ENCODE measurements at regions not wholly inside any gene's neighbourhood (a gene's known extent, or its start where the extent isn't known, plus 50 kb on each side); places are given as distances from the start of the nearest gene placed in this dataset.
A peak's percentile ranks its signal among the peaks of the same experiment; 100 is the strongest.
"Not testable (repeated sequence)": the region's sequence is repeated elsewhere in the genome, so short reads cannot be mapped to it uniquely, and the experiment has no call there.

GRCh38 chr1:196160066-196160795 lies 448.0 kb downstream of the KCNT2 start:
- DNase-seq, result no peak

GRCh38 chr1:196155586-196155985 lies 452.7 kb downstream of the KCNT2 start:
- no peak for DNase-seq

- DNase-seq, result no peak
Measured at GRCh38 chr1:196152975-196153374, 455.3 kb downstream of the KCNT2 start.

GRCh38 chr1:196152086-196152485 lies 456.2 kb downstream of the KCNT2 start:
- DNase-seq, result no peak

- DNase-seq, result peak; percentile 11
Measured at GRCh38 chr1:196148367-196148970, 459.8 kb downstream of the KCNT2 start.

GRCh38 chr1:196147530-196147929 lies 460.7 kb downstream of the KCNT2 start:
- no peak for DNase-seq

- DNase-seq, result not testable (repeated sequence)
Measured at GRCh38 chr1:196145151-196145550, 463.1 kb downstream of the KCNT2 start.

GRCh38 chr1:196144588-196144987 lies 463.7 kb downstream of the KCNT2 start:
- DNase-seq, result no peak

- DNase-seq, result peak; percentile 7
Measured at GRCh38 chr1:196143602-196144342, 464.5 kb downstream of the KCNT2 start.

- no peak for DNase-seq
Measured at GRCh38 chr1:196142111-196142640, 466.1 kb downstream of the KCNT2 start.

GRCh38 chr1:196136396-196136795 lies 471.8 kb downstream of the KCNT2 start:
- DNase-seq, result no peak

GRCh38 chr1:196131691-196132090 lies 476.5 kb downstream of the KCNT2 start:
- DNase-seq, result no peak

GRCh38 chr1:196128835-196129234 lies 479.4 kb downstream of the KCNT2 start:
- no peak for DNase-seq

- no peak for DNase-seq
Measured at GRCh38 chr1:196121181-196121580, 487.1 kb downstream of the KCNT2 start.

GRCh38 chr1:196115646-196116045 lies 492.6 kb downstream of the KCNT2 start:
- no peak for DNase-seq

GRCh38 chr1:196114193-196114592 lies 494.0 kb downstream of the KCNT2 start:
- no peak for DNase-seq

- DNase-seq, result not testable (repeated sequence)
Measured at GRCh38 chr1:196108990-196109389, 499.2 kb downstream of the KCNT2 start.

- DNase-seq, result no peak
Measured at GRCh38 chr1:196105901-196106300, 502.3 kb downstream of the KCNT2 start.

- no peak for DNase-seq
Measured at GRCh38 chr1:196102826-196103225, 505.4 kb downstream of the KCNT2 start.

GRCh38 chr1:196098000-196098399 lies 510.2 kb downstream of the KCNT2 start:
- no peak for DNase-seq

- no peak for DNase-seq
Measured at GRCh38 chr1:196094821-196095220, 513.4 kb downstream of the KCNT2 start.

- DNase-seq, result no peak
Measured at GRCh38 chr1:196091397-196092135, 516.7 kb downstream of the KCNT2 start.

- no peak for DNase-seq
Measured at GRCh38 chr1:196090226-196090625, 518.0 kb downstream of the KCNT2 start.

Data from NCI-H146 (cell line).